Activated T-helper 2 cell treated with anti-CD3 and anti-CD28 coated beads, Interferon-gamma antibody, Interleukin-2, Interleukin-4, amounts not matched to agents 10 μg/mL and 5 μg/mL and 100 μg/mL, durations not matched to agents 14 hours and 24 hours and 36 hours (primary cell): ENCODE measurements at regions not wholly inside any gene's neighbourhood (a gene's known extent, or its start where the extent isn't known, plus 50 kb on each side); places are given as distances from the start of the nearest gene placed in this dataset.

Experiments
- DNase-seq: peaks from one replicate; pipeline ENCODE4 v3.0.0; 2021; ENCODE audit warnings: low spot score
- H3K27ac Mint-ChIP-seq: one replicate; pipeline ENCODE4 v1.8.0; 2021; ENCODE audit warnings: mixed read lengths
- H3K27me3 Mint-ChIP-seq: one replicate; pipeline ENCODE4 v1.8.0; 2021; ENCODE audit warnings: low read depth, mixed read lengths
- H3K36me3 Mint-ChIP-seq: one replicate; pipeline ENCODE4 v1.8.0; 2021; ENCODE audit warnings: low read depth, mixed read lengths
- H3K4me1 Mint-ChIP-seq: one replicate; pipeline ENCODE4 v1.8.0; 2021; ENCODE audit warnings: low read depth, mixed read lengths
- H3K4me3 Mint-ChIP-seq: one replicate; pipeline ENCODE4 v1.8.0; 2021; ENCODE audit warnings: low read depth, mild to moderate bottlenecking, moderate library complexity, mixed read lengths
- H3K9me3 Mint-ChIP-seq: one replicate; pipeline ENCODE4 v1.8.0; 2021; ENCODE audit warnings: mixed read lengths
- intact Hi-C: fragments of 100-400 bp; cut with micrococcal nuclease; formaldehyde crosslinking; loops from one replicate; pipeline ENCODE4 v1.15.1; 2023

GRCh38 chr2:120798567-120799247 lies 63.0 kb downstream of the GLI2 start:
- H3K9me3 Mint-ChIP-seq = no peaks in the 10 kb centered on the region
- no peaks in the 10 kb centered on the region for H3K4me1 Mint-ChIP-seq
- no peaks in the 10 kb centered on the region for H3K27me3 Mint-ChIP-seq
- H3K4me3 Mint-ChIP-seq = no peak overlapping the region
- no peaks in the 10 kb centered on the region for H3K36me3 Mint-ChIP-seq
- no peak for DNase-seq
- intact Hi-C loops = no loop called here
- H3K27ac Mint-ChIP-seq = no peak overlapping the region

GRCh38 chr2:120802158-120802557 lies 66.5 kb downstream of the GLI2 start:
- no peak for DNase-seq
- H3K4me3 Mint-ChIP-seq = no peak overlapping the region
- no peaks in the 10 kb centered on the region for H3K9me3 Mint-ChIP-seq
- no peak overlapping the region for H3K27ac Mint-ChIP-seq
- H3K27me3 Mint-ChIP-seq = no peaks in the 10 kb centered on the region
- intact Hi-C loops = no loop called here
- H3K4me1 Mint-ChIP-seq = no peaks in the 10 kb centered on the region
- no peaks in the 10 kb centered on the region for H3K36me3 Mint-ChIP-seq

- H3K9me3 Mint-ChIP-seq = no peaks in the 10 kb centered on the region
- DNase-seq = no peak
- no peaks in the 10 kb centered on the region for H3K36me3 Mint-ChIP-seq
- no peak overlapping the region for H3K27ac Mint-ChIP-seq
- H3K27me3 Mint-ChIP-seq = no peaks in the 10 kb centered on the region
- H3K4me3 Mint-ChIP-seq = no peak overlapping the region
- intact Hi-C loops = no loop called here
- no peaks in the 10 kb centered on the region for H3K4me1 Mint-ChIP-seq
These were observed 67.3 kb downstream of the GLI2 start for GRCh38 chr2:120802867-120803484.

- Mint-ChIP-seq H3K27ac (no peak overlapping the region), H3K36me3 (no peaks in the 10 kb centered on the region), H3K9me3 (no peaks in the 10 kb centered on the region), H3K27me3 (no peaks in the 10 kb centered on the region), H3K4me3 (no peak overlapping the region), H3K4me1 (no peaks in the 10 kb centered on the region)
- no peak for DNase-seq
- intact Hi-C loops = no loop called here
These were observed 68.2 kb downstream of the GLI2 start for GRCh38 chr2:120803764-120804335.

- Mint-ChIP-seq H3K27ac (no peak overlapping the region), H3K27me3 (peaks cover 5% of the 10 kb centered on the region), H3K4me1 (no peaks in the 10 kb centered on the region), H3K9me3 (no peaks in the 10 kb centered on the region), H3K36me3 (no peaks in the 10 kb centered on the region), H3K4me3 (no peak overlapping the region)
- DNase-seq = no peak
- intact Hi-C loops = no loop called here
These were observed 68.8 kb downstream of the GLI2 start for GRCh38 chr2:120804459-120804858.

GRCh38 chr2:120805011-120805410 lies 69.3 kb downstream of the GLI2 start:
- Mint-ChIP-seq H3K36me3 (no peaks in the 10 kb centered on the region), H3K9me3 (no peaks in the 10 kb centered on the region), H3K27me3 (peaks cover 5% of the 10 kb centered on the region), H3K4me1 (no peaks in the 10 kb centered on the region), H3K4me3 (no peak overlapping the region), H3K27ac (no peak overlapping the region)
- intact Hi-C loops = no loop called here
- no peak for DNase-seq

GRCh38 chr2:120805602-120806001 lies 69.9 kb downstream of the GLI2 start:
- intact Hi-C loops = no loop called here
- no peaks in the 10 kb centered on the region for H3K9me3 Mint-ChIP-seq
- H3K36me3 Mint-ChIP-seq = no peaks in the 10 kb centered on the region
- no peak overlapping the region for H3K27ac Mint-ChIP-seq
- H3K4me1 Mint-ChIP-seq = no peaks in the 10 kb centered on the region
- no peak overlapping the region for H3K4me3 Mint-ChIP-seq
- DNase-seq = no peak
- peaks cover 5% of the 10 kb centered on the region for H3K27me3 Mint-ChIP-seq

- no peaks in the 10 kb centered on the region for H3K4me1 Mint-ChIP-seq
- H3K9me3 Mint-ChIP-seq = no peaks in the 10 kb centered on the region
- no peaks in the 10 kb centered on the region for H3K36me3 Mint-ChIP-seq
- H3K27me3 Mint-ChIP-seq = peaks cover 5% of the 10 kb centered on the region
- H3K4me3 Mint-ChIP-seq = no peak overlapping the region
- intact Hi-C loops = no loop called here
- DNase-seq = no peak
- no peak overlapping the region for H3K27ac Mint-ChIP-seq
These were observed 72.1 kb downstream of the GLI2 start for GRCh38 chr2:120807751-120808150.

- Mint-ChIP-seq H3K27ac (no peak overlapping the region), H3K9me3 (no peaks in the 10 kb centered on the region), H3K27me3 (peaks cover 5% of the 10 kb centered on the region), H3K4me3 (no peak overlapping the region), H3K4me1 (no peaks in the 10 kb centered on the region), H3K36me3 (no peaks in the 10 kb centered on the region)
- intact Hi-C loops = no loop called here
- no peak for DNase-seq
These were observed 73.5 kb downstream of the GLI2 start for GRCh38 chr2:120809151-120809550.

GRCh38 chr2:120809609-120810440 lies 74.2 kb downstream of the GLI2 start:
- Mint-ChIP-seq H3K4me1 (no peaks in the 10 kb centered on the region), H3K36me3 (no peaks in the 10 kb centered on the region), H3K9me3 (no peaks in the 10 kb centered on the region), H3K4me3 (no peak overlapping the region), H3K27ac (no peak overlapping the region), H3K27me3 (peaks cover 5% of the 10 kb centered on the region)
- DNase-seq = no peak
- intact Hi-C loops = no loop called here

- intact Hi-C loops = no loop called here
- Mint-ChIP-seq H3K9me3 (no peaks in the 10 kb centered on the region), H3K27ac (no peak overlapping the region), H3K4me1 (no peaks in the 10 kb centered on the region), H3K4me3 (no peak overlapping the region), H3K27me3 (peaks cover 5% of the 10 kb centered on the region), H3K36me3 (no peaks in the 10 kb centered on the region)
- no peak for DNase-seq
These were observed 75.0 kb downstream of the GLI2 start for GRCh38 chr2:120810639-120811038.

GRCh38 chr2:120812866-120813265 lies 77.2 kb downstream of the GLI2 start:
- intact Hi-C loops = no loop called here

GRCh38 chr2:120814352-120814751 lies 78.7 kb downstream of the GLI2 start:
- Mint-ChIP-seq H3K9me3 (no peaks in the 10 kb centered on the region), H3K27me3 (peaks cover under 1% of the 10 kb centered on the region), H3K36me3 (no peaks in the 10 kb centered on the region), H3K4me1 (no peaks in the 10 kb centered on the region), H3K27ac (no peak overlapping the region), H3K4me3 (no peak overlapping the region)
- no peak for DNase-seq
- intact Hi-C loops = no loop called here

More at GRCh38 chr2:120812866-120813265, 77.2 kb downstream of the GLI2 start:
- peaks cover 5% of the 10 kb centered on the region for H3K27me3 Mint-ChIP-seq
- H3K4me3 Mint-ChIP-seq = no peak overlapping the region
- no peak overlapping the region for H3K27ac Mint-ChIP-seq
- H3K9me3 Mint-ChIP-seq = no peaks in the 10 kb centered on the region
- no peaks in the 10 kb centered on the region for H3K36me3 Mint-ChIP-seq
- H3K4me1 Mint-ChIP-seq = no peaks in the 10 kb centered on the region
- DNase-seq = no peak
